ENCODE measurements at regions not wholly inside any gene's neighbourhood (a gene's known extent, or its start where the extent isn't known, plus 50 kb on each side); places are given as distances from the start of the nearest gene placed in this dataset.

DNA sequence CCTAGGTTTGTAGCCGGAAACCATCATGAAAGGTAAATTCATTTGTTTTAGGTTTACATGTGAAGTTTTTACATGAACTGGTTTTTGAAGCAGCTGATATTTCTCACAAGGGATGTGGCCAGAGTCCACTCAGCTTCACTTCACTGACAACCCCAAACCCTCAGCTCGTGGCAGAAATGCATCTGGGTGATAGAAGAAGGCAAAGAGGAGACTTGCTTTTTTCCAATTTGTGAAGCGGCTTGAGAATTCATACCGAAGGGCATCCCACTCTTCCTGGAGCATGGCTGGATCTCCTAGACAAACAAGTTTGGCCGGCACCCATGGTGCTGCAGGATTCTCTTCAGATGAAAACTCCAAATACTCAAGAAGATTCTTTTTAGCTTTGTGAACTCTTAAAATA, 392.8 kb upstream of the CNR1 start:
- no peak overlapping the region for H3K27ac ChIP-seq
- no peak for ATAC-seq

DNA sequence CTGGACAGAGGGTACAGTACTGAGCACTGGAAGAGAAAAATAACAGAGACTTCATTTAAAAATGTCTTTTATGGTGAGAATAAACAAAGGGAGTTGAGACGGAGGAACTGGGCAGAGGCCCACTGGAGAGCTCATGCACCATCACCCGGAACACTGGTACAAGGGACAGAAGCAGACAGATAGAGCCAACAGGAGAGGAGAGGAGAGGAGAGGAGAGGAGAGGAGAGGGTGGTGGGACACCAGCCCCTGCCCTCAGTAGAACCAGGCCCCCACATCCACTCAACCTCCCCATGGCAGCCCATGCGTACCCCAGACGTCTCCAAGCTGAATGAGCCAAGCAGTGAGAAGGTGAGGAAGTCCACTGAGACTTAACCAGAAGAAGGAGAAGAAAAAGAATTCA, 390.5 kb upstream of the CNR1 start:
- TF ChIP-seq, protein P1, sequence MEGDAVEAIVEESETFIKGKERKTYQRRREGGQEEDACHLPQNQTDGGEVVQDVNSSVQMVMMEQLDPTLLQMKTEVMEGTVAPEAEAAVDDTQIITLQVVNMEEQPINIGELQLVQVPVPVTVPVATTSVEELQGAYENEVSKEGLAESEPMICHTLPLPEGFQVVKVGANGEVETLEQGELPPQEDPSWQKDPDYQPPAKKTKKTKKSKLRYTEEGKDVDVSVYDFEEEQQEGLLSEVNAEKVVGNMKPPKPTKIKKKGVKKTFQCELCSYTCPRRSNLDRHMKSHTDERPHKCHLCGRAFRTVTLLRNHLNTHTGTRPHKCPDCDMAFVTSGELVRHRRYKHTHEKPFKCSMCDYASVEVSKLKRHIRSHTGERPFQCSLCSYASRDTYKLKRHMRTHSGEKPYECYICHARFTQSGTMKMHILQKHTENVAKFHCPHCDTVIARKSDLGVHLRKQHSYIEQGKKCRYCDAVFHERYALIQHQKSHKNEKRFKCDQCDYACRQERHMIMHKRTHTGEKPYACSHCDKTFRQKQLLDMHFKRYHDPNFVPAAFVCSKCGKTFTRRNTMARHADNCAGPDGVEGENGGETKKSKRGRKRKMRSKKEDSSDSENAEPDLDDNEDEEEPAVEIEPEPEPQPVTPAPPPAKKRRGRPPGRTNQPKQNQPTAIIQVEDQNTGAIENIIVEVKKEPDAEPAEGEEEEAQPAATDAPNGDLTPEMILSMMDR (IDR thresholded peaks at IDR 0.05) = no peak
- no peak overlapping the region for H3K27ac ChIP-seq
- H3K4me3 ChIP-seq = no peak overlapping the region
- H3K27me3 ChIP-seq = no peaks in the 10 kb centered on the region
- no peak for ATAC-seq
- no peaks in the 10 kb centered on the region for H3K4me1 ChIP-seq
- no peaks in the 10 kb centered on the region for H3K9me3 ChIP-seq
- DNase-seq = no peak
- no peaks in the 10 kb centered on the region for H3K36me3 ChIP-seq
- intact Hi-C loops (cut with DNase I) = no loop called here

More for the DNA sequence above, 392.8 kb upstream of the CNR1 start:
- Histone ChIP-seq H3K4me1 (no peaks in the 10 kb centered on the region), H3K9me3 (no peaks in the 10 kb centered on the region), H3K4me3 (no peak overlapping the region), H3K27me3 (no peaks in the 10 kb centered on the region), H3K36me3 (no peaks in the 10 kb centered on the region)
- intact Hi-C loops (cut with DNase I) = no loop called here
- no peak for DNase-seq
- TF ChIP-seq, protein P1 (IDR thresholded peaks at IDR 0.05) = no peak

DNA sequence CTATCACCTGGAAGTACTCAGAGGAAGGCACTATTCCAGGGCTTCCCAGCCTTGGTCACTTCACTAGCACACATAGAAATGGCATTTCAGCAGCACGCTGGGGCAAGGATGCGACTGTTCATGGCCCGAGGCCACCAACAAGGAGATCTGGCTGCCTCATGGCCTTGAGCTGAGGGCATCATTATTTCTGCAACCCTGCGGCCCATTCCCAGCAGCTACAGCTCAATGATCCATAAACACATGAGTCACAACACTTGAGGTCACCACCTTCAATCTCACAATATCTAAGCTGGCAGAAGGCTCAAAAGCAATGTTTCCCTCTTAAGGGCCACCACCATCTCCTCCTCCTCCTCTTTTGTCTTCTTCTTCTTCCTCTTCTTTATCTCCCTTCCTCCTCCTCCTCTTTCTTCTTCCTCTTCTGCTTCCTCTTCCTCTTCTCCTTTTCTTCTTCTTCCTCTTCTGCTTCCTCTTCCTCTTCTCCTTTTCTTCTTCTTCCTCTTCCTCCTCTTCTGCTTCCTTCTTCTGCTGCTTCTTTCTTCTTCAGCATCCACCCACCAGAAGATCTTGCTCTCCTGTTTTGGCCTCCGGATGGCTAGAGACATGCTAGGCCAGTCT, 382.9 kb upstream of the CNR1 start:
- H3K27ac ChIP-seq = no peak overlapping the region

DNA sequence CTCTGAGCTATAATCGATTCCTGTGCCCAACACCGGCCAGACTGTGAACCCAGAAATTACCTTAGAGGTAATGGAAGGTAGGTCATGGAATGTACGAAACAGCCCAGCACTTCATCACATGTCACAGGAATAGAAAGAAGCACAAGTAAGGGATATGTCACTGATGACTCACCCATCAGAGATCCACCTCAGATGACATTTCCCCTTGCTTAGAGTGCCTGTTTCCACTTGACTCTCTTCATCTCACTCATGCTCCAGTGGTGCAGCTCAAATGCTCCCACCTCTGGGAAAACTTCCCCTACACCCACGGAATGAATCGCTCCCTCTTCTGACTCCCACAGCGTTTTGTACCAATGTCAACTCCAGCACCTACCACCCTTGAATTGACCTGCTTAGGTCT, 381.6 kb upstream of the CNR1 start:
- Histone ChIP-seq H3K36me3 (no peaks in the 10 kb centered on the region), H3K4me3 (no peak overlapping the region), H3K4me1 (no peaks in the 10 kb centered on the region), H3K27me3 (no peaks in the 10 kb centered on the region), H3K27ac (no peak overlapping the region), H3K9me3 (no peaks in the 10 kb centered on the region)
- DNase-seq (no peak), ATAC-seq (no peak)
- TF ChIP-seq, protein P1 (IDR thresholded peaks at IDR 0.05) = no peak
- intact Hi-C loops (cut with DNase I) = no loop called here

More for the DNA sequence above, 382.9 kb upstream of the CNR1 start:
- TF ChIP-seq, protein P1 (IDR thresholded peaks at IDR 0.05) = no peak
- intact Hi-C loops (cut with DNase I) = no loop called here
- DNase-seq = no peak
- no peak overlapping the region for H3K4me3 ChIP-seq
- ATAC-seq = no peak
- no peaks in the 10 kb centered on the region for H3K4me1 ChIP-seq
- no peaks in the 10 kb centered on the region for H3K36me3 ChIP-seq
- H3K27me3 ChIP-seq = no peaks in the 10 kb centered on the region
- H3K9me3 ChIP-seq = no peaks in the 10 kb centered on the region

DNA sequence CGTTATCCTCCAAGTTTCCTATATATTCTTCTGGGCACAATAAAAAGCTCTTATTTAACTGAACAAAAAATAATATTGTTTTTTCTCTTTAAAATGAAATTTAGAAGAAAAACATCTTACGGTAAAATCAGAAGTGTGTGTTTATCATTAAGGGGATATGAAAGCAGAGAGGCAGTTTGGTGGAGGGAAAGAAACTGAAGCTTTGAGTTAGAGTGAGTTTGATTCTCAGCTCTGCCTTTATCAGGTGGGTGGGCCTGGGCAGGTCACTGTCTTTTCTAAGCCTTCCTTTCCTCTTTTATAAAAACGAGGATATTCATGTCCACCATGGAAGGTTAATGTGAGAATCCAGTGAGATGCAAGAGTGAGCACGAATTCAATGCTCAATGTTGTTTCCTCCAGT, 379.8 kb upstream of the CNR1 start:
- intact Hi-C loops (cut with DNase I) = no loop called here
- Histone ChIP-seq H3K27me3 (no peaks in the 10 kb centered on the region), H3K4me1 (no peaks in the 10 kb centered on the region), H3K36me3 (no peaks in the 10 kb centered on the region), H3K27ac (no peak overlapping the region), H3K9me3 (no peaks in the 10 kb centered on the region), H3K4me3 (no peak overlapping the region)
- DNase-seq (no peak), ATAC-seq (no peak)
- TF ChIP-seq, protein P1 (IDR thresholded peaks at IDR 0.05) = no peak

All from upper lobe of right lung (tissue), 1 donor.